Stimulated activated CD4-positive, alpha-beta T cell treated with anti-CD3 and anti-CD28 coated beads, Interleukin-1b, Interleukin-23, amount 100 ng/mL, for 24 hours (primary cell): ENCODE measurements at regions not wholly inside any gene's neighbourhood (a gene's known extent, or its start where the extent isn't known, plus 50 kb on each side); places are given as distances from the start of the nearest gene placed in this dataset.

ENCODE experiments used
- DNase-seq, 4 experiments: peaks; one replicate each; pipeline ENCODE4 v3.0.0-alpha.2; 2020; ENCODE audit warnings: low read depth in 4 of 4, low spot score in 1 of 4

DNA sequence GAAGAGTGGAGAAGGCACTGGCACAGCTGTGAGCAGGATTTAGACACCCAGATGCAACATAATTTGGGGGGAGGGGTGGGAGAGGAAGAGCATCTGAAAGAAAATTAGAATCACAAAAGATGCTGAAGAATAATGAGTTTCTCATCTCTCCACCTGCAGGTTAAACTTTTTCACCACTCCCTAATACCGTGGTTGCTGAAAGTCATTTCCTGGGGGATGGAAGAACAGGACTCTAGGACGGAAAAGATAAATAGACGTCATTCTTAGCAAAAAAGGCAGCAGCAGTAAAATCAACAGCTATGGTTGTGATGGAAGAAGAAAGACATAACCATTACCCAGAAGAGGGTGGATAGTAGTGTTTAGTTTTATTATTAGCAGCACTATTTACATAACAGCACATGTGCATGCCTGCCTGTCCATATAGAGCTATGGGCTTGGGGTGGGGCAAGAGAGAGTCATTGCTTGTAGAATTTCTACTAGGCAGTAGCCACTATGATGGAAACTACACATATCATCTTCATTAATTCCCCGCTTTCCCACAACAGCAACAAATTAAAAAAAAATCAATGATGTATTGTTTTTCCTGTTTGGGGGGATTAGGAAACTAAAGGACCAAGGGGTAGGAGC lies 212.2 kb downstream of the TRIB2 start:
- no peak for DNase-seq

DNA sequence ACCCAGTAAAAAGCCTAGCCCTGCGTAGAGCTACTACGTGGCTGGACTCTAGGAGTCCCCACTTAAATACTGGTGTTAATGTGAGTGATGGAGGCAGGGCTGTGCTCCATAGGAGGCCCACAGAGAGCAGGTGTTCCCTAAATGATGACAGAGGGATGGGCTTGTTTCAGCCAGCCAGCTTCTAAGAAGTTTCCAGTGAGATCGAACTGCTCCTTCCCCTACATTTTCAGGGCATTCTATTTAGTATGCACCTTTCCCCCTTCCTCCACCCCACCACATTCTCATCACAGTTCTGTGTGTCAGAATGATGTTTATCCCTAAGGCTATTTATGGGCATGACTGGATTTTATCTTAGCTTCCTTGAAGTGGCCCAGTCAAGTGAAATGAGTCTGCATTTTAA lies 213.0 kb downstream of the TRIB2 start:
- no peak for DNase-seq

DNA sequence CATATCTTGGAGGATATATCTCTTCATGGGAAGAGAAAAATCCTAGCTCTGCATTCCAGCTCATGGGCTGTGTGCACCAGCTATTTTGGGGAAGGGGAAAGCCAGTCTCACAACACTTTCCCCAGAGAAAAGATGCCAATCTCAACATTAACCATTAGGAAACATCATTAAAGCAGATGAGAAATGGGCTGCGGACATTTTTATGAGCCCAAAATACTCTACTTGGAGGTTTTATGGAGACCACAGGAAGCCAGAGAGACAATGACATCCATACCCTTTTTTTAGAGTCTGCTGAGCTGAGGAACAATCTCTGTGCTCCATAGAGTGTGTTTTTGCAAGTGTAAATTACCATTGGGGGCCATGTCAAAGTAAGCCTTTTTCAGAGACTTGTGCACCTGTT lies 213.7 kb downstream of the TRIB2 start:
- no peak for DNase-seq

DNA sequence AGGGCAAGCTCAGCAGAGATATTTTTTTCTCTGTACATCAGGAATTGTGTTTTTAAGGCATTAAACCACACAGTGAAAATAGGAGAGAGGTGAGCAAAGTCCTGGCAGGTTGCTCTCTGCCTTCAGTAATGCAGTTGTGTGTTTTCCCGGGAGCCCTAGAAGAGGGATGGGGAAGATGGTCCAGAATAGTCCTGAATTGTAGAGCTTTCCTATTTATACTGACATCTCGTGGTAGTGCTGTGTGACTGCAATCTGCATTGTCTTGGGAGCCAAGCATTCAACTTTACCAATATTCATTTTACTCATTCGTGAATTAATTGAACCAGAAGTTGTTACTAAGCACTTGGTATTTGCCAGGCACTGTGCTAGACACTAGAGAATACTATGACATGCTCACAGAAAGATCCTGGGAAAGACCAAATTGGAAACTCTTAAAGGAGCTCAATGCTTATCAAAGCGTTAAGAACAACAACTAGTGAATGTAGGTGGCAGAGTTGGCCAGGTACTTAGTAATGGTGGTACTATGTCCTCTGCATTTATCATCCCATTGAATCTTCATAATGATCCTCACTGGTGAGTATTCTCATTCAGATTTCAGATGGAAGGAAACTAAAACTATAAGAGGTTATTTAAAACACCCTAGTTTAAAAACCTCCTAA lies 214.6 kb downstream of the TRIB2 start:
- DNase-seq, result no peak

DNA sequence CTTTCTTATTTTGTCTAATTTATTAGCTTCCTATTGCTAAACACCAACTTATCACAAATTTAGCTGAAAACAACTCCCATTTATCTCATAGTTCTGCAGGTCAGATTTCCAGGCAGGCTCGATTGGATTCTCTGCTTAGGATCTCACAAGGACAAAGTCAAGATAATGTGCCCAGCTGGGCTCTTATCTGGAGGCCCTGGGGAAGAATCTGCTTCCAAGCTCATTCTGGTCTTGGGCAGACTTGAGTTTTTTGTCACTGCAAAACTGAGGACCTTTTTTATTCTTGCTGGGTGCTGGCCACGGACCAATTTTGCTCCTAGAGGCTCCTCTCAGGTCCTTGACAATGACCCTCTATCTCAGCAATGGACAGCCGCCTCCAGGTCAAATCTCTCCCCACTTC lies 215.5 kb downstream of the TRIB2 start:
- no peak for DNase-seq

GRCh38 chr2:12934146-12934756 lies 217.5 kb downstream of the TRIB2 start:
- no peak for DNase-seq

DNA sequence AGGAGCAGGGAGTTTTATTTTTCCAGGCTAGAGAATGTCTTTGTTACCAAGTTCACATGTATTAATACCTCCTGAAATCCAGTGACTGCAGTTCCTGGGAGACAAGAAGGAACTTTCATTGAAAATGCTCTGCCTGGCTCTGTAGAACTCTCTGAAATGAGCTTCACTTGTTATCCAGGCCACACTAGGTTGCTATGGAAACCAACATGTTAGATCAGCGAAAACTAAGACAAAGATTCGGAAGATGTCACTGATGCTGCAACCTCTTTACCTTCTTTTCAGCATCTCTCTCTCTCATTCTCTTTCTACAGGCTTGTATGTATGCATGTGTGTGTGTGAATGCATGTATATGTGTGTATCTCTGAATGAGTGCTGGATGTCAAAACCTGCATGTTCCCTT lies 218.5 kb downstream of the TRIB2 start:
- DNase-seq, result no peak

GRCh38 chr2:12935796-12936195 lies 219.1 kb downstream of the TRIB2 start:
- no peak for DNase-seq

- no peak for DNase-seq
These were observed 224.5 kb downstream of the TRIB2 start for GRCh38 chr2:12941203-12941602.

DNA sequence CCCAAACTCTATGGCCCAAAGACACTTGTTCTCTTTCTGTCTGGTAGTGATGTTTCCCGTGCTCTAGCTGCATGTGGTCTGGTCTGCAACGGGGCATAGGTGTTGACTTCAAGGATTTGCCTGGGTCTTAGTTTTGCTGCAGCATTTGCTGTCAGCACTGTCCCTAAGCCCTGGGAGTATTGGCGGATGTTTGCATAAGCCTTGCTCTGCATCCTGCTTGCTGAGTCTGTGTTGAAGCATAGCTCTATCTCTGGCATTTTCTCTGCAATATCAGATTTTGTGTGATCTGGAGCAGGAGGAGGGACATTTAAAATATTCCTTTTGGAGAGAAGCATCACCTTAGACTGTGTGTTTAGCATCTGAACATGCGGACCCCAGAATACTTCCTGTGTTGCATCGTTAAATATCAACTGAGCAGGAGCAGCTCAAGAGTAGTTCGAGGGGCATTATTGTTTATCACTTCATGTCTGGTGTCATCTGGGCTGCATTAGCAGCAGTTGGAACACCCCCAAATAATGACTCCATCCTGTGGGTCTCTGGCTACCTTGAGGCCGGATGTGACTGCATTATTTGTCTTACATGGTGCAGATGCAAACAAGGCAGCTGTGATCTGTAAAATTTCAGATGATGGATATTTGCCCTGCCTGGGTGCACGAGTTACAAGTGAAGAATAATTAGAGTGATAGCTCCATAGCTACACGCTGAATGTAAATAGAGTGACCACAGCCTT lies 231.7 kb downstream of the TRIB2 start:
- DNase-seq, result no peak

DNA sequence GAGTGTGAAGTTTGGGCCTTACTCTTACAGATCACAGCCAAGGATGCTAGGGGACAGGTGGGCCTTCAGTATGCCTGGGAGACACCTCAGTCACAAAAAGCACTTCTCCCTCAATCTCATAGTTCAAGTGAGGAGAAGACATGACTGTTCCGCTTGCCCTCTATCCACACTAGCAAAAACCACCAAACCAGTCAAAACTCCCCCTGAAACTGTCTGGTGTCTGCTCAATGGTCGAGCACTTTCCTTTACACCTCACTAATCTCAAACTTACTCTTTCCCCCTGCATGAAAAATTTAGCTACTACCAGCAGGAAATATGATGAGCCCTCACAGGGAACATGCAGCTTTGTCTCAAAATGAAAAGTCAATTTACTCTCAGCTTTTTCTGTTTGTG lies 232.2 kb downstream of the TRIB2 start:
- peak in 1 of 4 experiments; percentile 11 for DNase-seq

- no peak for DNase-seq
These were observed 232.7 kb downstream of the TRIB2 start for GRCh38 chr2:12949406-12949805.

- no peak for DNase-seq
These were observed 233.4 kb downstream of the TRIB2 start for GRCh38 chr2:12950174-12950573.

DNA sequence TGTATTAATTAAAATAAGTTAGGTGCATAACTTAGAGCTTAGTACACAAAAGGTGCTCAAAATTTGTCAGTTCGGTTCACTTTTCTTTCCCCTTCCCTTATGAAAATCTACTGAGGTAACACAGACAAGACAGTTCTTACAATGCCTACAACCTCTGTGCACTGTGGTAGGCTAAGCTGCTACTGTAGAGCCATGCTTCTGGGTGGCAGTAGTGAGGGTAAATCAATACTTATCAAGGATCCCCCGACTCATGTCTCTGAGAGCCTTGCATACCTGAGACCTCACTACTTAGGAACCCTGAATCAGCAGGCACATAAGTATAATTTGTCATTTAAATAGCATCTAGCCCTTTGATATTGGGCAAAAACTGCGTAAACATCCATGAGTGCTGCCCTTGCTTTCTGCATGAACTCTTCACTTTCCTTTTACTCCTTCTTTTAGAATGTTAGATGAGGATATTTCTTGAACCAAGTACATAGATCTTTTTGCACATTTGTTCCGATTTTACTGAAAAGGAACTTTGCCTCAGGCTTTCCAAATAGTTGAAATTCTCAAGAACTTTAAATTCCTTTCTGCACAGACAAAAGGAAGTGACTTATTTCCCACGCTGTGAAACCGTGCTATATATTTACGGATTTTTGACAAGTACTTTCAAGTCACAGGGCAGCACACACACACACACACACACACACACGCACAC lies 234.4 kb downstream of the TRIB2 start:
- DNase-seq, result no peak

DNA sequence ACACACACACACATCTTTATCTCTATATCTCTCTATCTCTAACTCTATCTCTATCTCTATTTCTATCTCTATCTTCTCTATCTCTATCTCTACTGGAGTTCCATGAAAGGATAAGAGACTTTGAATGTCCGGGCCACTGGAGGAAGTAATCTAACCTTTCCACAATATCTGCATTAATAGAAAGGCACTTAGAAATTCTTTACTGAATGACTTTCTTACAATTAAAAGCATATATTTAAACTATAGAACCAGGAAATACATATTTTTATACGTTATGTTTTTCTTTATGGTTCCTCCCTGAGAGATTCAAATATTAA lies 234.9 kb downstream of the TRIB2 start:
- DNase-seq, result no peak

DNA sequence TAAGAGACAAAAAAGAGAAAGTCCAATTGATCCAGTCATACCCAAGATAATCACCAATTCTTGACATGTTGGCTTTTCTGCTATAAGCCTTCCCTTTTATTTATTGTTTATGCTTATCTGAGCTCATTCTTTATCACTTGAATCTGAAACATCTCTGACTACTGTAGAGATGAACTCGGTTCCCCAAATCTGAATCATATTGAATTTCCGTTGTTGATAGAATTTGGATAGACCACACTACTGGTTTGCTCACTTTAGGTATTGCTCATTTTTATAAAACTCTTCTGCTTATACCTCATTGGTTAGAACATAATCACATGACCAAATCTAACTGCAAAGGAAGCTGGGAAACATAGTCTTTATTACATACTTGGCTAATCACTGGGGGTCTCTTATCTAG lies 236.9 kb downstream of the TRIB2 start:
- no peak for DNase-seq

DNA sequence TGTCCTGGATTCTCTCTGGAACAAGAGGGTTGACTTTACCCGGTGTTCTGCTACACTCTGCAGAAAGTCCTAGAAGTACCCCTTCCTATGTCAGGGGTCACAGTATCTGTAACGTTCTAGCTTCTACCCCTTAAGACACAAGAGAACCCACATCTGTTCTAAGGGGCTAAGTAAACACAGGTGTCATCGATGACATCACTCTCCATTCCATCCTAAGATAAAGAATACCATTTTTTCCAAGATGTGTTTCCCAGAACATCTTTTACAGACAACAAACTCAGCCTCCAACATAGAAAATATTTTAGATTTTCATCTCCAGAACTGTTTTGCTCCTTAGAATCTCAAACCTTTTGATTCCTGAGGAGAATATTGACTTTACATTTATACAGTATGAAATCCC lies 239.1 kb downstream of the TRIB2 start:
- no peak for DNase-seq

GRCh38 chr2:12957251-12957650 lies 240.5 kb downstream of the TRIB2 start:
- DNase-seq, result no peak

DNA sequence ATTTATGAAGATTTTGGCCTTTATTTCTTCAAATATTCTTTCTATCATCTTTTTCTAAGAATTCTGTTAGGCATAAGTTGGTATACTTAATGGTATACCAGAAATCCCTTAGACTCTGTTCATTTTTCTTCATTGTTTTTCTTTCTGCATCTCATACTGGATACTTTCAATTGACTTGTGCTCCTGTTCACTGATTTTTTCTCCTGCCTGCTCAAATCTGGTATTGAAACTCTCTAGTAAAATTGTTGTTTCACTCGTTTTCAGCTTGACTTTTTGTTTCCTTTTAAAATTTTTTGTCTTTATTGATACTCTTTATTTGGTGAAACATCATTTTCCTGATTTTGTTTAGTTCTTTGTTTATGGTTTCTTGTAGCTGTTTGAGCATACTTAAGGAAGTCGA lies 243.2 kb downstream of the TRIB2 start:
- no peak for DNase-seq

DNA sequence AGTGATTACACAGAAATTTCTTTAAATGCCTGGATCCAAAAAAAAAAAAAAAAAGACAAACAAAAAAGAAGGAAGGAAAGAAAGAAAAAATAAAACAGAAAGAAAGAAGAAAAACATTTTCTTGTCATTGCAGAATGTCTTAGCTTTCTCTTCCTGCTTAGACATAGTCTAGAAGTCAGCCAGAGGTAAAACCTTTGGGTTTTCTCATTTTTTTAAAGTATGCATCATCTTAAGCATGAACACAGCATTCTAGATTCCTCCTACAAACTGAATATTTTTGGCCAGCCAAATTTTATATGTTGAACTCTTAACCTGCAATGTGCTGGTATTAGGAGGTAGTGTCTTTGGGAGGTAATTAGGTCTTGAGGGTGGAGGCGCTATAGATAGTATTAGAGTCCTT lies 243.9 kb downstream of the TRIB2 start:
- no peak for DNase-seq

DNA sequence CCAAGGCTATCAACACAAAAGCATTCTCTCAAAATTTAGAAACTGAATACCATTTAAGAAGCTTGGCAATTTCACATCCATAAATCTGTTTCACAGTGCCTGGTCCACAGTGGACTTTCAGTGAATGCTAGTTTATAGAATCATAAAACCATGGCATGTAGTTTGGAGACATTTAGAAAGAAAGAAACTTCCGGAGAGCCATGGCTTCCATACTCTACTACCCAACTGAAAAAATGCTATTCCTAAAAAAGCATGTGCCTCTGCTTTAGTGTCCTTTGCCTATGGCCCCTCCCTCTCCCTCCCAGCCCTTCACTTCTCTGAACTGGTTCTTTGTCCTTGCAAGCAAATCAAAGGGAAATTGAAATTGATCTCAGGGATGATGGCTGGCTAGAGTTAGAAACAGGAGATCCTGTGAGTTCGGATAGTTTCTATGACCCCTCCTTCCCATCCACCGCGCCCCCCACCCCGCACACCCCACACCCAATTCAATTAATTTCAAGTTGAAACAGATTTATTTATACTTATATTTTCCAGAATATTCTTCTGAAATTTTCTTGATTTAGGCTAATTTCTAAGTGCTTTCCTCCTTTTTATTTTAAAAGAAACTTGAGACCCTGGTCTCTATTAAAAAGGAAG lies 248.3 kb downstream of the TRIB2 start:
- no peak for DNase-seq
